A549 (cell line): ENCODE measurements at regions not wholly inside any gene's neighbourhood (a gene's known extent, or its start where the extent isn't known, plus 50 kb on each side); places are given as distances from the start of the nearest gene placed in this dataset.

Source experiments
- ATAC-seq, 2 experiments: fragments of 200-7000 bp in 1 of 2; fragments of >200 bp in 1 of 2; cut with Nextera tagmentation in 1 of 2; cut with Tn5 transposase in 1 of 2; 3 replicates each; pipeline versions ENCODE4 v1.8.0 to v1.9.1; 2018 to 2020; ENCODE audit warnings: mild to moderate bottlenecking in 1 of 2, moderate library complexity in 1 of 2
- CTCF ChIA-PET: fragments of 300-600 bp; sonication (Branson Sonifier 250); formaldehyde crosslinking; extraction: SDS; loops from one replicate; lab custom pipeline; 2021; ENCODE audit warnings: antibody characterized with exemption, inconsistent platforms; lab: Yijun Ruan, JAX
- POLR2A ChIA-PET: fragments of 350-600 bp; formaldehyde crosslinking; extraction: SDS; loops from one replicate; lab custom pipeline; 2021; ENCODE audit warnings: antibody characterized with exemption, inconsistent platforms; lab: Yijun Ruan, JAX
- DNase-seq, 2 experiments: peaks; one replicate each; pipeline versions ENCODE4 v3.0.0 to v3.0.0-alpha.2; 2011 to 2016; ENCODE audit warnings: low read depth in 1 of 2, low spot score in 1 of 2
- FAIRE-seq: peaks from 2 replicates; lab custom pipeline; 2011; peaks lifted over from hg19 to GRCh38; lab: Jason Lieb, UNC
- H3K27ac ChIP-seq, 2 experiments: fragments of >200 bp; sonication (Bioruptor Twin); formaldehyde crosslinking; 3 replicates each; pipeline ENCODE4 v1.5.1; 2016 to 2017
- H3K4me1 ChIP-seq: fragments of >200 bp; sonication (Bioruptor Twin); formaldehyde crosslinking; 3 replicates; pipeline ENCODE4 v1.6.1; 2016
- H3K4me2 ChIP-seq: fragments of >200 bp; sonication (Bioruptor Twin); formaldehyde crosslinking; 3 replicates; pipeline ENCODE4 v1.6.1; 2016
- H3K4me3 ChIP-seq: fragments of >200 bp; sonication (Bioruptor Twin); formaldehyde crosslinking; 3 replicates; pipeline ENCODE4 v1.5.1; 2016
- H3K9me3 ChIP-seq: fragments of >200 bp; sonication (Bioruptor Twin); formaldehyde crosslinking; 3 replicates; pipeline ENCODE4 v1.6.1; 2016
- BHLHE40 ChIP-seq: IDR thresholded peaks from 2 replicates; pipeline ENCODE4 v1.6.1; 2012; ENCODE audit warnings: low read depth, low read length, inconsistent platforms
- CBX2 ChIP-seq: fragments of 200-600 bp; sonication (generic); IDR thresholded peaks from 2 replicates; pipeline ENCODE4 v1.6.1; 2016; ENCODE audit warnings: low read depth, mild to moderate bottlenecking, borderline replicate concordance
- CBX8 ChIP-seq: fragments of 200-600 bp; sonication (generic); IDR thresholded peaks from 2 replicates; pipeline ENCODE4 v1.6.1; 2016
- CEBPB ChIP-seq, 2 experiments: fragments of >200 bp in 1 of 2; sonication (Bioruptor Twin) in 1 of 2; formaldehyde crosslinking in 1 of 2; IDR thresholded peaks; 2 replicates each; pipeline ENCODE4 v1.6.1; 2012 to 2016
- CHD2 ChIP-seq: fragments of 150-350 bp; IDR thresholded peaks from 2 replicates; pipeline ENCODE4 v1.6.1; 2014; ENCODE audit warnings: low read length; ENCODE audit not compliant: partially characterized antibody
- E2F6 ChIP-seq: IDR thresholded peaks from 2 replicates; pipeline ENCODE4 v1.6.1; 2012; ENCODE audit warnings: low read depth, borderline replicate concordance
- EHMT2 ChIP-seq: fragments of 200-600 bp; sonication (generic); IDR thresholded peaks from 2 replicates; pipeline ENCODE4 v1.6.1; 2016; ENCODE audit warnings: antibody characterized with exemption, low read depth, mild to moderate bottlenecking, moderate library complexity
- FOSL2 ChIP-seq, 2 experiments: fragments of 450-650 bp in 1 of 2; fragments of >200 bp in 1 of 2; sonication (Bioruptor Twin) in 1 of 2; formaldehyde crosslinking; IDR thresholded peaks; 2 replicates each; pipeline versions ENCODE4 v1.5.0 to v1.6.1; 2016 to 2020; ENCODE audit warnings: mild to moderate bottlenecking in 1 of 2, moderate library complexity in 1 of 2
- FOXS1 ChIP-seq: fragments of 250-450 bp; sonication (Bioruptor Pico); IDR thresholded peaks from 2 replicates; pipeline ENCODE4 v1.5.0; 2020; ENCODE audit warnings: mild to moderate bottlenecking, moderate library complexity
- HEYL ChIP-seq: fragments of 250-450 bp; sonication (Bioruptor Pico); IDR thresholded peaks from 2 replicates; pipeline ENCODE4 v1.8.0; 2021; ENCODE audit warnings: mild to moderate bottlenecking, moderate library complexity
- HOXB13 ChIP-seq: fragments of 250-450 bp; sonication (Bioruptor Pico); IDR thresholded peaks from 2 replicates; pipeline ENCODE4 v1.5.0; 2020; ENCODE audit warnings: low read depth, mild to moderate bottlenecking, moderate library complexity
- JUNB ChIP-seq: fragments of >200 bp; sonication (Bioruptor Twin); formaldehyde crosslinking; IDR thresholded peaks from 2 replicates; pipeline ENCODE4 v1.6.1; 2016
- KDM5A ChIP-seq: fragments of 200-600 bp; sonication (generic); IDR thresholded peaks from 2 replicates; pipeline ENCODE4 v1.6.1; 2016; ENCODE audit warnings: antibody characterized with exemption, mild to moderate bottlenecking
- MAFK ChIP-seq: fragments of 450-650 bp; IDR thresholded peaks from 2 replicates; pipeline ENCODE4 v1.6.1; 2014; ENCODE audit not compliant: partially characterized antibody
- NPAS2 ChIP-seq: fragments of 250-450 bp; sonication (Bioruptor Pico); IDR thresholded peaks from 2 replicates; pipeline ENCODE4 v1.8.0; 2022; ENCODE audit warnings: mild to moderate bottlenecking, moderate library complexity, borderline replicate concordance
- NR3C1 ChIP-seq: fragments of >200 bp; sonication (Bioruptor Twin); formaldehyde crosslinking; IDR thresholded peaks from 3 replicates; pipeline ENCODE4 v1.6.1; 2017
- PBX3 ChIP-seq: IDR thresholded peaks from 2 replicates; pipeline ENCODE4 v1.6.1; 2012
- PHF8 ChIP-seq: fragments of 200-600 bp; sonication (generic); IDR thresholded peaks from 2 replicates; pipeline ENCODE4 v1.6.1; 2016; ENCODE audit warnings: low read depth, mild to moderate bottlenecking, antibody characterized with exemption, moderate library complexity, borderline replicate concordance
- POLR2AphosphoS2 ChIP-seq: conservative IDR thresholded peaks from 2 replicates; pipeline ENCODE4 v1.6.1; 2012; ENCODE audit warnings: low read length, improper control_type of control experiment, inconsistent platforms
- RCOR1 ChIP-seq: fragments of 150-350 bp; IDR thresholded peaks from 2 replicates; pipeline ENCODE4 v1.6.1; 2014; ENCODE audit warnings: antibody characterized with exemption, low read length, low read depth
- SMC3 ChIP-seq: fragments of >200 bp; sonication (Bioruptor Twin); formaldehyde crosslinking; IDR thresholded peaks from 3 replicates; pipeline ENCODE4 v1.6.1; 2018; ENCODE audit warnings: inconsistent platforms
- TFCP2L1 ChIP-seq: fragments of 250-450 bp; sonication (Bioruptor Pico); IDR thresholded peaks from 2 replicates; pipeline ENCODE4 v1.5.0; 2021; ENCODE audit warnings: mild to moderate bottlenecking
- TP53 ChIP-seq: fragments of 250-450 bp; sonication (Bioruptor Pico); IDR thresholded peaks from 2 replicates; pipeline ENCODE4 v1.5.0; 2021; ENCODE audit warnings: mild to moderate bottlenecking, moderate library complexity
- ZC3H11A ChIP-seq: fragments of 450-650 bp; IDR thresholded peaks from 2 replicates; pipeline ENCODE4 v1.6.1; 2014; ENCODE audit warnings: antibody characterized with exemption, mild to moderate bottlenecking
- ZFP36 ChIP-seq: fragments of 450-650 bp; IDR thresholded peaks from 2 replicates; pipeline ENCODE4 v1.6.1; 2014; ENCODE audit warnings: borderline replicate concordance; ENCODE audit not compliant: partially characterized antibody
- WGBS: methylation state at CpG from one replicate; pipeline ENCODE4 v1.1.6; 2017; ENCODE audit errors: missing lambda C conversion rate; 5-methylcytosine and 5-hydroxymethylcytosine counted together

GRCh38 chr6:20001286-20001685 lies 164.1 kb downstream of the ID4 start:
- no peak for FAIRE-seq
- POLR2A ChIA-PET, result no interaction called here
- WGBS, result 13% methylated on average over 4 of the region's 4 CpGs

DNA sequence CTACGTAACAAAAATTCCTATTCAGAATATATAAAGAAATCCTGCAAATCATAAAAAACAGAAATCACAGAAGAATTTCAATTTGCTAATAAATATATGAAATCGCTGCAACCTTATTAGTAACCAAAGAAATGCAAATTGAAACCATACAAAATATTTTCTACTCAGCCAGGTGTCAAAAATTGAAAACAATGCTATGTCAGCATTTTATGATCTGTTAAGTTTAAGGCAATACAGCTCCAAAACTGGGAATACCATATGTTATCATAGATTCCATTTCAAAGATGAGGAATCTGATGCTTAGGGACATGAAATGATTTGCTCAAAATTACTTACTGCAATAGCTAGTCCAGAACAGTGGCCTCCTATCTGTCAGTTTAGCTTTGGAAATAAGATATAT lies 168.9 kb downstream of the ID4 start:
- no peak overlapping the region for H3K4me2 ChIP-seq
- no peak overlapping the region for H3K4me3 ChIP-seq
- no peak overlapping the region for H3K27ac ChIP-seq
- FAIRE-seq, result no peak
- CTCF ChIA-PET, result no interaction called here
- H3K9me3 ChIP-seq, result no peaks in the 10 kb centered on the region
- no peak for TF ChIP-seq ZFP36
- TF ChIP-seq CBX2, result no peak
- peak; percentile 91 for TF ChIP-seq MAFK
- TF ChIP-seq, all 56 proteins: peak for 1
- ATAC-seq (no peak), DNase-seq (no peak)
- whole genome bisulfite sequencing, result 36% methylated on average over 2 of the region's 2 CpGs
- H3K4me1 ChIP-seq, result no peaks in the 10 kb centered on the region
- POLR2A ChIA-PET, result no interaction called here

More at GRCh38 chr6:20001286-20001685, 164.1 kb downstream of the ID4 start:
- Histone ChIP-seq H3K27ac (no peak overlapping the region), H3K4me1 (no peaks in the 10 kb centered on the region), H3K9me3 (no peaks in the 10 kb centered on the region), H3K4me3 (no peak overlapping the region), H3K4me2 (no peak overlapping the region)
- TF ChIP-seq RCOR1 (no peak), TFCP2L1 (CRISPR knock-in tag) (no peak), BHLHE40 (no peak), E2F6 (no peak), HEYL (no peak), ZC3H11A (no peak), PBX3 (no peak)
- CTCF ChIA-PET, result interaction anchor here (1.2 kb wide), 1 partner anchor 11 kb away, joined by 3 read pairs; no protein-coding TSS in a partner anchor
- DNase-seq (no peak), ATAC-seq (no peak)

- no peaks in the 10 kb centered on the region for H3K4me1 ChIP-seq
- no peak overlapping the region for H3K4me3 ChIP-seq
- ATAC-seq (no peak), DNase-seq (no peak), FAIRE-seq (no peak)
- 0% methylated on average over 1 of the region's 1 CpG for WGBS
- TF ChIP-seq JUNB (no peak), CEBPB (IDR thresholded peaks at IDR 0.05) (no peak), POLR2AphosphoS2 (no peak)
- ChIA-PET CTCF (no interaction called here), POLR2A (no interaction called here)
- no peak overlapping the region for H3K4me2 ChIP-seq
- H3K9me3 ChIP-seq, result no peaks in the 10 kb centered on the region
- no peak overlapping the region for H3K27ac ChIP-seq
Measured at GRCh38 chr6:20008131-20008530, 171.0 kb downstream of the ID4 start.

GRCh38 chr6:20013066-20013861 lies 176.1 kb downstream of the ID4 start:
- DNase-seq, result no peak
- ChIA-PET CTCF (no interaction called here), POLR2A (no interaction called here)
- no peak overlapping the region for H3K4me2 ChIP-seq
- WGBS, result 30% methylated on average over 12 of the region's 13 CpGs
- H3K9me3 ChIP-seq, result no peaks in the 10 kb centered on the region
- no peak for ATAC-seq
- no peak for FAIRE-seq
- H3K27ac ChIP-seq, result no peak overlapping the region
- H3K4me1 ChIP-seq, result no peaks in the 10 kb centered on the region
- H3K4me3 ChIP-seq, result no peak overlapping the region
- TF ChIP-seq NR3C1 (no peak), PHF8 (no peak), PBX3 (no peak), CBX8 (no peak), ZFP36 (no peak), SMC3 (no peak), KDM5A (no peak), NPAS2 (CRISPR knock-in tag) (no peak), TP53 (CRISPR knock-in tag) (no peak), HEYL (no peak), CHD2 (no peak), HOXB13 (no peak), FOSL2 (IDR thresholded peaks at IDR 0.05) (no peak), FOSL2 (CRISPR knock-in tag; IDR thresholded peaks at IDR 0.05) (no peak), FOXS1 (no peak), EHMT2 (no peak)
